ENCODE measurements at regions not wholly inside any gene's neighbourhood (a gene's known extent, or its start where the extent isn't known, plus 50 kb on each side); places are given as distances from the start of the nearest gene placed in this dataset.

- DNase-seq (ENCODE audit: low read depth): peak; percentile 79
These were observed 117.5 kb downstream of the GPX5 start for GRCh38 chr6:28643017-28643740.

GRCh38 chr6:28646650-28647049 lies 121.0 kb downstream of the GPX5 start:
- DNase-seq (ENCODE audit: low read depth): no peak
- no peak overlapping the region for H3K4me3 ChIP-seq (ENCODE audit: low read depth, low read length)
- TF ChIP-seq CTCF (IDR thresholded peaks at IDR 0.05; ENCODE audit: control insufficient read depth, extremely low read depth, insufficient read depth): no peak

More at GRCh38 chr6:28643017-28643740, 117.5 kb downstream of the GPX5 start:
- TF ChIP-seq CTCF (IDR thresholded peaks at IDR 0.05; ENCODE audit: control insufficient read depth, extremely low read depth, insufficient read depth): no peak
- no peak overlapping the region for H3K4me3 ChIP-seq (ENCODE audit: low read depth, low read length)

GRCh38 chr6:28648035-28648877 lies 122.6 kb downstream of the GPX5 start:
- H3K4me3 ChIP-seq (ENCODE audit: low read depth, low read length): peak overlapping the region; percentile 71
- TF ChIP-seq CTCF (IDR thresholded peaks at IDR 0.05; ENCODE audit: control insufficient read depth, extremely low read depth, insufficient read depth): no peak
- DNase-seq (ENCODE audit: low read depth): no peak

GRCh38 chr6:28648878-28649375 lies 123.2 kb downstream of the GPX5 start:
- no peak for DNase-seq (ENCODE audit: low read depth)
- no peak for TF ChIP-seq CTCF (IDR thresholded peaks at IDR 0.05; ENCODE audit: control insufficient read depth, extremely low read depth, insufficient read depth)

GRCh38 chr6:28651161-28651560 lies 125.5 kb downstream of the GPX5 start:
- no peak for DNase-seq (ENCODE audit: low read depth)
- TF ChIP-seq CTCF (IDR thresholded peaks at IDR 0.05; ENCODE audit: control insufficient read depth, extremely low read depth, insufficient read depth): no peak
- no peak overlapping the region for H3K4me3 ChIP-seq (ENCODE audit: low read depth, low read length)

More at GRCh38 chr6:28648878-28649375, 123.2 kb downstream of the GPX5 start:
- H3K4me3 ChIP-seq (ENCODE audit: low read depth, low read length): peak overlapping the region; percentile 71

- TF ChIP-seq CTCF (IDR thresholded peaks at IDR 0.05; ENCODE audit: control insufficient read depth, extremely low read depth, insufficient read depth): no peak
- H3K4me3 ChIP-seq (ENCODE audit: low read depth, low read length): no peak overlapping the region
- no peak for DNase-seq (ENCODE audit: low read depth)
These were observed 128.2 kb downstream of the GPX5 start for GRCh38 chr6:28653876-28654275.
